ENCODE measurements at regions not wholly inside any gene's neighbourhood (a gene's known extent, or its start where the extent isn't known, plus 50 kb on each side); places are given as distances from the start of the nearest gene placed in this dataset.

GRCh38 chr14:51780741-51781140 lies 79.7 kb upstream of the GNG2 start:
- no peak overlapping the region for H3K27ac ChIP-seq
- H3K9me3 ChIP-seq = no peaks in the 10 kb centered on the region
- ATAC-seq (no peak), DNase-seq (no peak)
- H3K36me3 ChIP-seq = no peaks in the 10 kb centered on the region
- H3K4me3 ChIP-seq = no peak overlapping the region
- TF ChIP-seq, protein P1, sequence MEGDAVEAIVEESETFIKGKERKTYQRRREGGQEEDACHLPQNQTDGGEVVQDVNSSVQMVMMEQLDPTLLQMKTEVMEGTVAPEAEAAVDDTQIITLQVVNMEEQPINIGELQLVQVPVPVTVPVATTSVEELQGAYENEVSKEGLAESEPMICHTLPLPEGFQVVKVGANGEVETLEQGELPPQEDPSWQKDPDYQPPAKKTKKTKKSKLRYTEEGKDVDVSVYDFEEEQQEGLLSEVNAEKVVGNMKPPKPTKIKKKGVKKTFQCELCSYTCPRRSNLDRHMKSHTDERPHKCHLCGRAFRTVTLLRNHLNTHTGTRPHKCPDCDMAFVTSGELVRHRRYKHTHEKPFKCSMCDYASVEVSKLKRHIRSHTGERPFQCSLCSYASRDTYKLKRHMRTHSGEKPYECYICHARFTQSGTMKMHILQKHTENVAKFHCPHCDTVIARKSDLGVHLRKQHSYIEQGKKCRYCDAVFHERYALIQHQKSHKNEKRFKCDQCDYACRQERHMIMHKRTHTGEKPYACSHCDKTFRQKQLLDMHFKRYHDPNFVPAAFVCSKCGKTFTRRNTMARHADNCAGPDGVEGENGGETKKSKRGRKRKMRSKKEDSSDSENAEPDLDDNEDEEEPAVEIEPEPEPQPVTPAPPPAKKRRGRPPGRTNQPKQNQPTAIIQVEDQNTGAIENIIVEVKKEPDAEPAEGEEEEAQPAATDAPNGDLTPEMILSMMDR (IDR thresholded peaks at IDR 0.05) = no peak
- no peaks in the 10 kb centered on the region for H3K27me3 ChIP-seq
- intact Hi-C loops (cut with DNase I) = no loop called here
- H3K4me1 ChIP-seq = no peaks in the 10 kb centered on the region

- Histone ChIP-seq H3K4me3 (no peak overlapping the region), H3K9me3 (peaks cover 4% of the 10 kb centered on the region), H3K27me3 (no peaks in the 10 kb centered on the region), H3K4me1 (no peaks in the 10 kb centered on the region), H3K36me3 (no peaks in the 10 kb centered on the region), H3K27ac (no peak overlapping the region)
- TF ChIP-seq, protein P1 (IDR thresholded peaks at IDR 0.05) = no peak
- ATAC-seq (no peak), DNase-seq (no peak)
- intact Hi-C loops (cut with DNase I) = no loop called here
Observed at GRCh38 chr14:51781381-51781780, 79.0 kb upstream of the GNG2 start.

DNA sequence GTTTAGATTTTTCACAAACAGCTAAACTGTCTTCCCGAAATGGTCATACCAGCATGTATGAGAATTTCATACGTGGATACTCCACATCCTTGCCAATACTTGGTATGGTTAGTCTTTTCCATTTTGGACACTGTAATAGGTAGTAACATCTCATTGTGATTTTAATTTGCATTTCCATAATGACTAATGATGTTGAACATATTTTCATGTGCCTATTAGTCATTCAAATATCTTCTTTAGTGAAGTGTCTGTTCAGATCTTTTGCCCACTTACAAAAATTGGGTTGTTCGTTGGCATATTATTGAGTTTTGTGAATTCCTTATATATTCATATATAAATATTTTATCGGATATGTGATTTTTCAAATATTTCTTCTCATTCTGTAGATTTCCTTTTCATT lies 78.0 kb upstream of the GNG2 start:
- intact Hi-C loops (cut with DNase I) = no loop called here
- Histone ChIP-seq H3K4me1 (no peaks in the 10 kb centered on the region), H3K36me3 (no peaks in the 10 kb centered on the region), H3K4me3 (no peak overlapping the region), H3K27ac (no peak overlapping the region), H3K27me3 (no peaks in the 10 kb centered on the region), H3K9me3 (peaks cover 4% of the 10 kb centered on the region)
- DNase-seq = no peak
- no peak for ATAC-seq
- TF ChIP-seq, protein P1 (IDR thresholded peaks at IDR 0.05) = no peak

DNA sequence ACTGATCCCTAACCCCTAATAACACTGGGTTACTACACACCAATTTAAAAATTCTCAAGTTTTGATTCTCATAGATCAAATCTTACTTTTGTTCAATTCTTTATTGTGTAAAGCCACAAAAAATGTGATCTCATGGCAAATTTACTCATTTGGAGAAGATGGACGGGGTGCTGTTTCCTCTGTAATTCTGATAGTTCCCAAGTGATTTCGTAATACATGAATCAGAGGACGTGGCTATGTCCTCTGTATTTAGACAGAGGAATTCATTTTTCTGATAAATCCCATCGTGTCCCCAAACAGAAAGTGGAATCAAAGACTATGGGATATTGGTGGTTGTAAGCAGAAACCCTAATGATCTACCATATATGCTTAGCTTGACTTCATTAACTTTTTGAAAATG lies 76.6 kb upstream of the GNG2 start:
- no peaks in the 10 kb centered on the region for H3K27me3 ChIP-seq
- no peak overlapping the region for H3K27ac ChIP-seq
- TF ChIP-seq, protein P1 (IDR thresholded peaks at IDR 0.05) = no peak
- peak; percentile 16 for ATAC-seq
- peaks cover 4% of the 10 kb centered on the region for H3K9me3 ChIP-seq
- H3K36me3 ChIP-seq = no peaks in the 10 kb centered on the region
- no peak overlapping the region for H3K4me3 ChIP-seq
- intact Hi-C loops (cut with DNase I) = no loop called here
- DNase-seq = no peak
- no peaks in the 10 kb centered on the region for H3K4me1 ChIP-seq

DNA sequence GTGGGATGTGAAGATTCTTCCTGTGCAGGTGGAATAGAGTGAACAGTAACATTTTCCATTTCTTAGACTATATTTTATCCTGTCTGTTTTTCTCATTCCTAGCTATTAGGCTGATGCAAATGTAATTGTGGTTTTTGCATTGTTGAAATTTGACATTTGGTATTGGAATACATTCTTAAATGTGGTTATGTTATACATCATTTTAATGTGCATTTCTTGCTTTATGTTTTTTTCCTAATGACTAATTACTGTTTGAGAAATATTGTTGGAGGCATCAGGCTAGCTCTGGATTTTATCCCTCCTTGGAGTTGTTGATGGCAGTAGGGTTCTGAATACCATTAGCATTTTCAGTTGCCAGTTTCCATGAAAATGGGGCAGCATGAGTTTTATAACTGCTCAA lies 75.9 kb upstream of the GNG2 start:
- no peak overlapping the region for H3K4me3 ChIP-seq
- no peaks in the 10 kb centered on the region for H3K27me3 ChIP-seq
- intact Hi-C loops (cut with DNase I) = no loop called here
- H3K36me3 ChIP-seq = no peaks in the 10 kb centered on the region
- no peak overlapping the region for H3K27ac ChIP-seq
- DNase-seq (no peak), ATAC-seq (no peak)
- H3K4me1 ChIP-seq = no peaks in the 10 kb centered on the region
- H3K9me3 ChIP-seq = peaks cover 4% of the 10 kb centered on the region
- TF ChIP-seq, protein P1 (IDR thresholded peaks at IDR 0.05) = no peak

DNA sequence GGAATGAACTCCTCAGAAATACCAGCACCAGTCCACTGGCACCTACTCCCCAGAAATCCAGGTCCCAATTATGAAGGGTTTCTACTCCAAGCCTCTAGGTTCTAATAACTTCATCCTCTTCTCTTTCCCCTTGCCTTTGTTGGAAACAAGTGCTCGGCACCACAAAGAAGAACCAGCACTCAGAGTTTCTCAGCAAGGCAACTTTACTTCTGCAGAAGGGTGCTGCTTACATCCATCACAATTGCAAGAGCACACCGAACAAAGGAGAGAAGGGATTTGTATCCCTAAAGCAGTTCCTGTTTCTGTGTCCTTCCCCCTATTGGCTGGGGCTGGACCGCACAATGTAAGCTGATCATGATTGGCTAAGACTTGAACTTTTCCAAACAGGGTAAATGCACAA lies 74.2 kb upstream of the GNG2 start:
- intact Hi-C loops (cut with DNase I) = no loop called here
- peaks cover 4% of the 10 kb centered on the region for H3K9me3 ChIP-seq

More for the DNA sequence above, 74.2 kb upstream of the GNG2 start:
- DNase-seq = no peak
- ATAC-seq = no peak
- no peaks in the 10 kb centered on the region for H3K27me3 ChIP-seq
- TF ChIP-seq, protein P1 (IDR thresholded peaks at IDR 0.05) = no peak
- no peaks in the 10 kb centered on the region for H3K36me3 ChIP-seq
- H3K4me1 ChIP-seq = no peaks in the 10 kb centered on the region
- no peak overlapping the region for H3K4me3 ChIP-seq
- H3K27ac ChIP-seq = no peak overlapping the region
